Prostate gland (tissue), 2 donors: ENCODE measurements at regions not wholly inside any gene's neighbourhood (a gene's known extent, or its start where the extent isn't known, plus 50 kb on each side); places are given as distances from the start of the nearest gene placed in this dataset.

Source experiments
- POLR2A ChIP-seq: fragments of 450-650 bp; IDR thresholded peaks from one replicate; pipeline ENCODE4 v1.6.1; 2016; ENCODE audit warnings: antibody characterized with exemption, mild to moderate bottlenecking
- POLR2AphosphoS5 ChIP-seq: sonication (generic); formaldehyde crosslinking; IDR thresholded peaks from one replicate; pipeline ENCODE4 v1.6.1; 2017; ENCODE audit warnings: antibody characterized with exemption
- TF ChIP-seq, protein P1 (sequence below), 4 experiments: fragments of 200-600 bp in 2 of 4; fragments of 450-650 bp in 2 of 4; sonication (generic) in 2 of 4; IDR thresholded peaks; 1 replicate in 3 of 4; 2 replicates in 1 of 4; pipeline ENCODE4 v1.5.1; 2016 to 2019; ENCODE audit warnings: antibody characterized with exemption in 4 of 4, mild to moderate bottlenecking in 2 of 4, moderate library complexity in 2 of 4

- TF ChIP-seq POLR2A, result no peak
- TF ChIP-seq, protein P1, sequence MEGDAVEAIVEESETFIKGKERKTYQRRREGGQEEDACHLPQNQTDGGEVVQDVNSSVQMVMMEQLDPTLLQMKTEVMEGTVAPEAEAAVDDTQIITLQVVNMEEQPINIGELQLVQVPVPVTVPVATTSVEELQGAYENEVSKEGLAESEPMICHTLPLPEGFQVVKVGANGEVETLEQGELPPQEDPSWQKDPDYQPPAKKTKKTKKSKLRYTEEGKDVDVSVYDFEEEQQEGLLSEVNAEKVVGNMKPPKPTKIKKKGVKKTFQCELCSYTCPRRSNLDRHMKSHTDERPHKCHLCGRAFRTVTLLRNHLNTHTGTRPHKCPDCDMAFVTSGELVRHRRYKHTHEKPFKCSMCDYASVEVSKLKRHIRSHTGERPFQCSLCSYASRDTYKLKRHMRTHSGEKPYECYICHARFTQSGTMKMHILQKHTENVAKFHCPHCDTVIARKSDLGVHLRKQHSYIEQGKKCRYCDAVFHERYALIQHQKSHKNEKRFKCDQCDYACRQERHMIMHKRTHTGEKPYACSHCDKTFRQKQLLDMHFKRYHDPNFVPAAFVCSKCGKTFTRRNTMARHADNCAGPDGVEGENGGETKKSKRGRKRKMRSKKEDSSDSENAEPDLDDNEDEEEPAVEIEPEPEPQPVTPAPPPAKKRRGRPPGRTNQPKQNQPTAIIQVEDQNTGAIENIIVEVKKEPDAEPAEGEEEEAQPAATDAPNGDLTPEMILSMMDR (IDR thresholded peaks at IDR 0.05), result no peak
- no peak for TF ChIP-seq POLR2AphosphoS5
Measured at GRCh38 chr4:151574968-151575367, 166.0 kb downstream of the FHIP1A start.
